IPS-20b (cell line): ENCODE measurements at regions not wholly inside any gene's neighbourhood (a gene's known extent, or its start where the extent isn't known, plus 50 kb on each side); places are given as distances from the start of the nearest gene placed in this dataset.
"Not testable (repeated sequence)": the region's sequence is repeated elsewhere in the genome, so short reads cannot be mapped to it uniquely, and the experiment has no call there.

Experiments
- H3K27ac ChIP-seq: one replicate; pipeline ENCODE4 v1.5.1; 2013; ENCODE audit warnings: low read length
- H3K27me3 ChIP-seq: 2 replicates; pipeline ENCODE4 v1.6.1; 2013; ENCODE audit warnings: mild to moderate bottlenecking, low read length, inconsistent platforms; ENCODE audit not compliant: insufficient read depth
- H3K36me3 ChIP-seq: 2 replicates; pipeline ENCODE4 v1.6.1; 2013; ENCODE audit warnings: low read depth, mild to moderate bottlenecking, inconsistent platforms, low read length, moderate library complexity; ENCODE audit not compliant: insufficient read depth
- H3K4me1 ChIP-seq: 2 replicates; pipeline ENCODE4 v1.6.1; 2013; ENCODE audit warnings: mild to moderate bottlenecking, control low read depth, inconsistent platforms, low read length, moderate library complexity; ENCODE audit not compliant: insufficient read depth
- H3K4me3 ChIP-seq: 2 replicates; pipeline ENCODE4 v1.5.1; 2013; ENCODE audit warnings: mild to moderate bottlenecking, low read length, inconsistent platforms
- H3K9ac ChIP-seq: 2 replicates; pipeline ENCODE4 v1.6.1; 2013; ENCODE audit warnings: low read depth, mild to moderate bottlenecking, inconsistent platforms, low read length, moderate library complexity
- H3K9me3 ChIP-seq: 2 replicates; pipeline ENCODE4 v1.6.1; 2013; ENCODE audit warnings: mild to moderate bottlenecking, low read depth, low read length, inconsistent platforms; ENCODE audit not compliant: insufficient read depth

- peaks cover 8% of the 10 kb centered on the region; the same call in 1 of the 2 replicates for H3K9me3 ChIP-seq
- no peaks in the 10 kb centered on the region for H3K4me1 ChIP-seq
- no peaks in the 10 kb centered on the region for H3K36me3 ChIP-seq
- no peak overlapping the region for H3K27ac ChIP-seq
- H3K27me3 ChIP-seq, result no peaks in the 10 kb centered on the region
- H3K4me3 ChIP-seq, result no peak overlapping the region
- H3K9ac ChIP-seq, result no peak overlapping the region
Measured at GRCh38 chr5:56309262-56309826, 76.2 kb upstream of the ANKRD55 start.

GRCh38 chr5:56307714-56308333 lies 74.7 kb upstream of the ANKRD55 start:
- no peak overlapping the region for H3K4me3 ChIP-seq
- H3K9me3 ChIP-seq, result peaks cover 8% of the 10 kb centered on the region; the same call in 1 of the 2 replicates
- H3K36me3 ChIP-seq, result no peaks in the 10 kb centered on the region
- H3K27me3 ChIP-seq, result no peaks in the 10 kb centered on the region
- H3K9ac ChIP-seq, result no peak overlapping the region
- H3K27ac ChIP-seq, result no peak overlapping the region
- no peaks in the 10 kb centered on the region for H3K4me1 ChIP-seq

- Histone ChIP-seq H3K4me3 (no peak overlapping the region), H3K9ac (no peak overlapping the region), H3K36me3 (no peaks in the 10 kb centered on the region), H3K27me3 (no peaks in the 10 kb centered on the region), H3K27ac (no peak overlapping the region), H3K4me1 (no peaks in the 10 kb centered on the region), H3K9me3 (peaks cover 8% of the 10 kb centered on the region; the same call in 1 of the 2 replicates)
Measured at GRCh38 chr5:56306433-56307150, 73.5 kb upstream of the ANKRD55 start.

- Histone ChIP-seq H3K36me3 (no peaks in the 10 kb centered on the region), H3K9me3 (peaks cover 8% of the 10 kb centered on the region; the same call in 1 of the 2 replicates)
Measured at GRCh38 chr5:56305001-56305950, 72.1 kb upstream of the ANKRD55 start.

GRCh38 chr5:56303511-56303910 lies 70.4 kb upstream of the ANKRD55 start:
- peaks cover 8% of the 10 kb centered on the region; the same call in 1 of the 2 replicates for H3K9me3 ChIP-seq
- H3K27ac ChIP-seq, result no peak overlapping the region
- no peaks in the 10 kb centered on the region for H3K27me3 ChIP-seq
- H3K4me3 ChIP-seq, result no peak overlapping the region
- no peaks in the 10 kb centered on the region for H3K4me1 ChIP-seq
- no peaks in the 10 kb centered on the region for H3K36me3 ChIP-seq
- no peak overlapping the region for H3K9ac ChIP-seq

More at GRCh38 chr5:56305001-56305950, 72.1 kb upstream of the ANKRD55 start:
- Histone ChIP-seq H3K4me1 (no peaks in the 10 kb centered on the region), H3K27me3 (no peaks in the 10 kb centered on the region), H3K27ac (no peak overlapping the region), H3K9ac (no peak overlapping the region), H3K4me3 (no peak overlapping the region)

- Histone ChIP-seq H3K4me1 (no peaks in the 10 kb centered on the region), H3K27ac (no peak overlapping the region), H3K9ac (no peak overlapping the region), H3K9me3 (peaks cover 8% of the 10 kb centered on the region; the same call in 1 of the 2 replicates), H3K36me3 (no peaks in the 10 kb centered on the region), H3K27me3 (no peaks in the 10 kb centered on the region), H3K4me3 (no peak overlapping the region)
Measured at GRCh38 chr5:56302027-56302426, 68.9 kb upstream of the ANKRD55 start.

- Histone ChIP-seq H3K36me3 (no peaks in the 10 kb centered on the region), H3K4me1 (no peaks in the 10 kb centered on the region), H3K9ac (no peak overlapping the region), H3K27ac (no peak overlapping the region), H3K9me3 (peaks cover 4% of the 10 kb centered on the region; the same call in 1 of the 2 replicates), H3K4me3 (no peak overlapping the region), H3K27me3 (no peaks in the 10 kb centered on the region)
Measured at GRCh38 chr5:56301069-56301468, 67.9 kb upstream of the ANKRD55 start.

- Histone ChIP-seq H3K4me3 (no peak overlapping the region), H3K9me3 (no peaks in the 10 kb centered on the region), H3K36me3 (no peaks in the 10 kb centered on the region), H3K9ac (no peak overlapping the region), H3K4me1 (no peaks in the 10 kb centered on the region), H3K27ac (no peak overlapping the region), H3K27me3 (no peaks in the 10 kb centered on the region)
Measured at GRCh38 chr5:56299212-56299611, 66.1 kb upstream of the ANKRD55 start.

- Histone ChIP-seq H3K36me3 (no peaks in the 10 kb centered on the region), H3K27ac (no peak overlapping the region), H3K4me1 (no peaks in the 10 kb centered on the region), H3K27me3 (no peaks in the 10 kb centered on the region), H3K4me3 (no peak overlapping the region), H3K9ac (no peak overlapping the region), H3K9me3 (no peaks in the 10 kb centered on the region)
Measured at GRCh38 chr5:56298336-56299090, 65.4 kb upstream of the ANKRD55 start.

GRCh38 chr5:56297851-56298250 lies 64.7 kb upstream of the ANKRD55 start:
- Histone ChIP-seq H3K27me3 (no peaks in the 10 kb centered on the region), H3K4me1 (no peaks in the 10 kb centered on the region), H3K36me3 (no peaks in the 10 kb centered on the region), H3K9ac (no peak overlapping the region), H3K27ac (no peak overlapping the region), H3K9me3 (no peaks in the 10 kb centered on the region), H3K4me3 (no peak overlapping the region)

GRCh38 chr5:56295311-56295710 lies 62.2 kb upstream of the ANKRD55 start:
- not testable (repeated sequence) for H3K36me3 ChIP-seq, H3K4me3 ChIP-seq, H3K9me3 ChIP-seq, H3K4me1 ChIP-seq, H3K27me3 ChIP-seq, H3K27ac ChIP-seq, H3K9ac ChIP-seq
